ENCODE measurements at regions not wholly inside any gene's neighbourhood (a gene's known extent, or its start where the extent isn't known, plus 50 kb on each side); places are given as distances from the start of the nearest gene placed in this dataset.

DNA sequence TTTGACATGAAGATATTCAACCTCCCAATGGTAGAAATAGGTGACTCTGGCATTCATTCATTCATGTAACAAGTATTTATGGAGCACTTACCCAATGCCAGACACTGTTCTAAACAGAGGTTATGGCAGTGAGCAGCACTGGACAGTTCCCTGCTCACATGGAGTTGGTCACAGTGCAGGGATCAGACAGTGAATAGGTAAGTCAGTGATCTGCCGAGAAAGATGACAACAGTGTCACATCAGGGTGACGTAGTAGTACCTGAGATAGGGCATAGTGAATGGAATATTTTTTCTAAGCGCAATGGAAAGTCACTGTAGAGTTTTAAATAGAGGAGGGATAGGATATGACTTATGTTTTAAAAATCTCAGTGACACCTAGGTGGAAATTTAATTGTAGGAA is 791.4 kb upstream of the RBFOX1 start:
- POLR2A ChIA-PET: no interaction called here
- DNase-seq (ENCODE audit: low spot score): no peak
- Histone ChIP-seq H3K4me1 (ENCODE audit: insufficient read depth, low read length, poor library complexity, severe bottlenecking) (no peaks in the 10 kb centered on the region), H3K36me3 (ENCODE audit: insufficient read depth, low read length) (no peaks in the 10 kb centered on the region), H3K4me3 (ENCODE audit: low read depth, low read length, poor library complexity, severe bottlenecking) (no peak overlapping the region), H3K4me2 (ENCODE audit: low read length) (no peak overlapping the region), H2AFZ (ENCODE audit: low read length) (no peak overlapping the region), H3K79me2 (ENCODE audit: insufficient read depth, low read depth, low read length) (no peaks in the 10 kb centered on the region), H3K9me2 (ENCODE audit: insufficient read depth, low read length) (no peaks in the 10 kb centered on the region), H4K20me1 (ENCODE audit: insufficient read depth, low read length) (no peaks in the 10 kb centered on the region), H3K27ac (ENCODE audit: low read depth, low read length, poor library complexity, severe bottlenecking) (no peak overlapping the region), H3K9me3 (ENCODE audit: low read length) (no peaks in the 10 kb centered on the region)
- no peak for TF ChIP-seq EZH2phosphoT487 (IDR thresholded peaks at IDR 0.05; ENCODE audit: borderline replicate concordance, low read depth, low read length)
- TF ChIP-seq, protein P1, sequence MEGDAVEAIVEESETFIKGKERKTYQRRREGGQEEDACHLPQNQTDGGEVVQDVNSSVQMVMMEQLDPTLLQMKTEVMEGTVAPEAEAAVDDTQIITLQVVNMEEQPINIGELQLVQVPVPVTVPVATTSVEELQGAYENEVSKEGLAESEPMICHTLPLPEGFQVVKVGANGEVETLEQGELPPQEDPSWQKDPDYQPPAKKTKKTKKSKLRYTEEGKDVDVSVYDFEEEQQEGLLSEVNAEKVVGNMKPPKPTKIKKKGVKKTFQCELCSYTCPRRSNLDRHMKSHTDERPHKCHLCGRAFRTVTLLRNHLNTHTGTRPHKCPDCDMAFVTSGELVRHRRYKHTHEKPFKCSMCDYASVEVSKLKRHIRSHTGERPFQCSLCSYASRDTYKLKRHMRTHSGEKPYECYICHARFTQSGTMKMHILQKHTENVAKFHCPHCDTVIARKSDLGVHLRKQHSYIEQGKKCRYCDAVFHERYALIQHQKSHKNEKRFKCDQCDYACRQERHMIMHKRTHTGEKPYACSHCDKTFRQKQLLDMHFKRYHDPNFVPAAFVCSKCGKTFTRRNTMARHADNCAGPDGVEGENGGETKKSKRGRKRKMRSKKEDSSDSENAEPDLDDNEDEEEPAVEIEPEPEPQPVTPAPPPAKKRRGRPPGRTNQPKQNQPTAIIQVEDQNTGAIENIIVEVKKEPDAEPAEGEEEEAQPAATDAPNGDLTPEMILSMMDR (conservative IDR thresholded peaks at IDR 0.05; ENCODE audit: low read length): no peak
- CTCF ChIA-PET (ENCODE audit: unreplicated experiment): no interaction called here
- BruUV-seq (replicated peaks): no TSS peak
- intact Hi-C loops (cut with micrococcal nuclease; ENCODE audit: unreplicated experiment): no loop called here

DNA sequence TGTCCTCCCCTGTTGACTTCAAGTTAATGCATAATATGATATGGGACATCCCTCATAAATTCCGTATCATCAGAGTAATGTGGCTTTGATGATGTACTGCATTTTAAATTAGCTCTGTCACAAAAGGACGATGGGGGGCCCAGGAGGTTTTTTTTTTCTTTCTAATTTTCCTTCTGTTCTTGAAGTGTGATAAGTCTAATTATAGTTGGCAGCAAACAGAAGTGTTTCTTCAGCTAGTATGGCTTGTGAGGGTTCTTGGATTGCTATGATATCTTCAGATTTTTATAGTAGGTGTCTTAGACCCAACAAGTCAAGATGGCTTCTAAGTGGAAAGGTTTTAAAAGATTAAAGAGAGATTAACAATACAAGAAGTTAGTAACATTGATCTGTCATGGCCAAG is 796.2 kb upstream of the RBFOX1 start:
- Histone ChIP-seq H3K4me1 (ENCODE audit: insufficient read depth, low read length, poor library complexity, severe bottlenecking) (no peaks in the 10 kb centered on the region), H3K36me3 (ENCODE audit: insufficient read depth, low read length) (no peaks in the 10 kb centered on the region), H4K20me1 (ENCODE audit: insufficient read depth, low read length) (no peaks in the 10 kb centered on the region), H3K4me3 (ENCODE audit: low read depth, low read length, poor library complexity, severe bottlenecking) (no peak overlapping the region), H3K4me2 (ENCODE audit: low read length) (no peak overlapping the region), H2AFZ (ENCODE audit: low read length) (no peak overlapping the region), H3K9me3 (ENCODE audit: low read length) (no peaks in the 10 kb centered on the region), H3K79me2 (ENCODE audit: insufficient read depth, low read depth, low read length) (no peaks in the 10 kb centered on the region), H3K27ac (ENCODE audit: low read depth, low read length, poor library complexity, severe bottlenecking) (no peak overlapping the region), H3K9me2 (ENCODE audit: insufficient read depth, low read length) (no peaks in the 10 kb centered on the region)
- no peak for DNase-seq (ENCODE audit: low spot score)
- BruUV-seq (replicated peaks): no TSS peak
- ChIA-PET POLR2A (interaction anchor here (0.5 to 1.1 kb wide), 2 partner anchors 27 to 130 kb away, joined by 3 to 5 read pairs; no protein-coding TSS in a partner anchor), CTCF (ENCODE audit: unreplicated experiment) (no interaction called here)
- TF ChIP-seq, protein P1 (conservative IDR thresholded peaks at IDR 0.05; ENCODE audit: low read length): no peak
- TF ChIP-seq EZH2phosphoT487 (IDR thresholded peaks at IDR 0.05; ENCODE audit: borderline replicate concordance, low read depth, low read length): no peak
- intact Hi-C loops (cut with micrococcal nuclease; ENCODE audit: unreplicated experiment): no loop called here

DNA sequence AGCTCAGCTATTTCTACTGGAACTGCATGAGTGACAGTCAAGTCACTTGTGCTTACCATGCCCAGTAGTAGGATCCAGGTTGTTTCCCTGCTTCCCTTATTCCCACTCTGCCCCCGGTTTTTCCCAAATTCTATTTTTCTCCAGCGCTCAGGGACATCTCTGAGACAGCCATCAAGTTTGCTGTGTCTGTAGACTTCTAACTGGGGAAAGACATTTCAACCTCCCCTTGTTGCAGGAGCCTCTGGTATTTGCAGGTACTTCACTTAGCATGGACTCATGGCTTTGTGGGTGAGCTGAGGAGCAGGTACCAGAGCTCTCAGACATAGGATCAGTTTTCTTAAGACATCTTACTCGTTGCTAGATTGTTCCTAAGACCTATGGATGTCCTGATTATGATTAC is 801.6 kb upstream of the RBFOX1 start:
- TF ChIP-seq EZH2phosphoT487 (IDR thresholded peaks at IDR 0.05; ENCODE audit: borderline replicate concordance, low read depth, low read length): no peak
- TF ChIP-seq, protein P1 (conservative IDR thresholded peaks at IDR 0.05; ENCODE audit: low read length): no peak
- Histone ChIP-seq H3K4me1 (ENCODE audit: insufficient read depth, low read length, poor library complexity, severe bottlenecking) (no peaks in the 10 kb centered on the region), H3K36me3 (ENCODE audit: insufficient read depth, low read length) (no peaks in the 10 kb centered on the region), H3K27ac (ENCODE audit: low read depth, low read length, poor library complexity, severe bottlenecking) (no peak overlapping the region), H3K9me2 (ENCODE audit: insufficient read depth, low read length) (no peaks in the 10 kb centered on the region), H3K4me3 (ENCODE audit: low read depth, low read length, poor library complexity, severe bottlenecking) (no peak overlapping the region), H3K9me3 (ENCODE audit: low read length) (no peaks in the 10 kb centered on the region), H2AFZ (ENCODE audit: low read length) (no peak overlapping the region), H4K20me1 (ENCODE audit: insufficient read depth, low read length) (no peaks in the 10 kb centered on the region), H3K79me2 (ENCODE audit: insufficient read depth, low read depth, low read length) (no peaks in the 10 kb centered on the region), H3K4me2 (ENCODE audit: low read length) (no peak overlapping the region)
- POLR2A ChIA-PET: no interaction called here
- BruUV-seq (replicated peaks): no TSS peak
- CTCF ChIA-PET (ENCODE audit: unreplicated experiment): no interaction called here
- DNase-seq (ENCODE audit: low spot score): no peak
- intact Hi-C loops (cut with micrococcal nuclease; ENCODE audit: unreplicated experiment): no loop called here
